Heart left ventricle (tissue), 13 donors: ENCODE measurements at regions not wholly inside any gene's neighbourhood (a gene's known extent, or its start where the extent isn't known, plus 50 kb on each side); places are given as distances from the start of the nearest gene placed in this dataset.

Experiments used
- CTCF ChIP-seq, 12 donors: fragments of 200-600 bp; sonication (generic) in 4 of 12; IDR thresholded peaks; one replicate each; pipeline versions ENCODE4 v1.5.0 to v1.8.0; 2018 to 2022; ENCODE audit warnings: antibody characterized with exemption in 12 of 12, mild to moderate bottlenecking in 5 of 12
- POLR2A ChIP-seq, 2 donors: fragments of 450-650 bp; IDR thresholded peaks; one replicate each; pipeline ENCODE4 v1.6.1; 2017; ENCODE audit warnings: antibody characterized with exemption in 2 of 2, mild to moderate bottlenecking in 2 of 2, moderate library complexity in 2 of 2
- donor health status: ischemic (EF 13 %, LVEDD 7.1; RV severe dilation, severe dysfunction).
- donor health status: DM: no; HTN: yes; CAD: no.
- donor health status: DM: no; HTN: no; CAD: no.
- donor health status: ischemic (EF 25% LVEDD 6.9; RV normal size, moderate dysfunction).
- donor health status: ischemic (EF 25% LVEDD 5.7; RV mildly dilated, moderate dysfunction).
- donor health status: ischemic (EF 35%, LVEDD 5.7; RV mildly dilated, moderate dysfunction).
- donor health status: nonischemic (EF 11% LVEDD 7.7; RV severe dilation, severe dysfunction).
- donor health status: DM: yes; HTN: yes; CAD: no.
- donor health status: PGD.
- donor health status: ischemic (EF 29% LVEDD 5.4; RV normal size, mild dysfunction).
- donor health status: nonischemic (EF 23%, LVEDD 6.1; RV moderate dilation, normal function).

GRCh38 chr5:170181902-170182301 lies 50.9 kb upstream of the C5orf58 start:
- TF ChIP-seq CTCF (IDR thresholded peaks at IDR 0.05) (no peak), POLR2A (IDR thresholded peaks at IDR 0.05) (no peak)
